ENCODE measurements at regions not wholly inside any gene's neighbourhood (a gene's known extent, or its start where the extent isn't known, plus 50 kb on each side); places are given as distances from the start of the nearest gene placed in this dataset.
"Not testable (repeated sequence)": the region's sequence is repeated elsewhere in the genome, so short reads cannot be mapped to it uniquely, and the experiment has no call there.

DNA sequence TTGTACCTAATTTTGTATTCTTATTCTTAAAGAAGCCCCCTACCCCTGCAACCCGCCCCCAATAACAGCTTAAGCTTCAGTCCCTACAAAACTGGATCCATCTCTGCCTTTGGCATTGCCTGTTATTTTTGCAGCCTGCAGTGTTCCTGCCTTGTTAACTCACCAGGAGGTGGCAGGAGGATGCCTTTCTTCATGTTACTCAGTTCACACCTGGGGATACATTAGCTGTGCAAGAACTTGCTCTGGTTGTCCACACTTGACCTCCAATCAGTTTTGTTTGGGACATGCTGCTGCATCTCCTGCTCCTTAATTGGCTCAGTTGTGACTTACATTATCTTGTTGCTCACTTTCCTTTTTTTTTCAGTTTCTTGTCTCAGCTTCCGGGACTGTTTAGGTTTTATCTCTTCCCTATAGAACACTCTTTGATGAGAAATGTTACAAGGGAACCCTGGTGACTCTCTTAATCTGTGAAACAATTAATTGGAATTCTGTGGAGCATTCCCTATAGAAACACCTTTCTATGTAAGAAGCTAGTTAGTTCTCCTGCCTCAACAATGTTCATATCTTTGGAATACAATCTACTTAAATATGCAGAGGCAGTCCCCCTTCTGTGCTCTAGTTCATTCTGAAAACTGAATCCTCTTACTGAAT lies 467.7 kb upstream of the ACO1 start:
- no peak overlapping the region for H2AFZ ChIP-seq (ENCODE audit: low read depth, low read length)
- H3K36me3 ChIP-seq (replicated peaks; ENCODE audit: low read depth, low read length): no peaks in the 10 kb centered on the region
- no peak overlapping the region for H3K27ac ChIP-seq (ENCODE audit: low read length)
- H4K20me1 ChIP-seq (ENCODE audit: insufficient read depth, low read length): no peaks in the 10 kb centered on the region
- H3K4me2 ChIP-seq (ENCODE audit: low read length): no peak overlapping the region
- TF ChIP-seq EZH2phosphoT487 (IDR thresholded peaks at IDR 0.05; ENCODE audit: low read depth): no peak
- TF ChIP-seq, protein P1, sequence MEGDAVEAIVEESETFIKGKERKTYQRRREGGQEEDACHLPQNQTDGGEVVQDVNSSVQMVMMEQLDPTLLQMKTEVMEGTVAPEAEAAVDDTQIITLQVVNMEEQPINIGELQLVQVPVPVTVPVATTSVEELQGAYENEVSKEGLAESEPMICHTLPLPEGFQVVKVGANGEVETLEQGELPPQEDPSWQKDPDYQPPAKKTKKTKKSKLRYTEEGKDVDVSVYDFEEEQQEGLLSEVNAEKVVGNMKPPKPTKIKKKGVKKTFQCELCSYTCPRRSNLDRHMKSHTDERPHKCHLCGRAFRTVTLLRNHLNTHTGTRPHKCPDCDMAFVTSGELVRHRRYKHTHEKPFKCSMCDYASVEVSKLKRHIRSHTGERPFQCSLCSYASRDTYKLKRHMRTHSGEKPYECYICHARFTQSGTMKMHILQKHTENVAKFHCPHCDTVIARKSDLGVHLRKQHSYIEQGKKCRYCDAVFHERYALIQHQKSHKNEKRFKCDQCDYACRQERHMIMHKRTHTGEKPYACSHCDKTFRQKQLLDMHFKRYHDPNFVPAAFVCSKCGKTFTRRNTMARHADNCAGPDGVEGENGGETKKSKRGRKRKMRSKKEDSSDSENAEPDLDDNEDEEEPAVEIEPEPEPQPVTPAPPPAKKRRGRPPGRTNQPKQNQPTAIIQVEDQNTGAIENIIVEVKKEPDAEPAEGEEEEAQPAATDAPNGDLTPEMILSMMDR (IDR thresholded peaks at IDR 0.05; ENCODE audit: low read depth, low read length): peak; percentile 67
- H3K4me3 ChIP-seq (ENCODE audit: low read length): no peak overlapping the region
- H3K79me2 ChIP-seq (ENCODE audit: low read length): no peaks in the 10 kb centered on the region
- H3K4me1 ChIP-seq (ENCODE audit: low read length): no peaks in the 10 kb centered on the region; the same call in 1 of the 2 replicates
- H3K27me3 ChIP-seq (ENCODE audit: low read depth, low read length): no peaks in the 10 kb centered on the region
- no peaks in the 10 kb centered on the region for H3K9me3 ChIP-seq (ENCODE audit: insufficient read depth, low read length)
- no peak overlapping the region for H3K9ac ChIP-seq (ENCODE audit: low read length)

DNA sequence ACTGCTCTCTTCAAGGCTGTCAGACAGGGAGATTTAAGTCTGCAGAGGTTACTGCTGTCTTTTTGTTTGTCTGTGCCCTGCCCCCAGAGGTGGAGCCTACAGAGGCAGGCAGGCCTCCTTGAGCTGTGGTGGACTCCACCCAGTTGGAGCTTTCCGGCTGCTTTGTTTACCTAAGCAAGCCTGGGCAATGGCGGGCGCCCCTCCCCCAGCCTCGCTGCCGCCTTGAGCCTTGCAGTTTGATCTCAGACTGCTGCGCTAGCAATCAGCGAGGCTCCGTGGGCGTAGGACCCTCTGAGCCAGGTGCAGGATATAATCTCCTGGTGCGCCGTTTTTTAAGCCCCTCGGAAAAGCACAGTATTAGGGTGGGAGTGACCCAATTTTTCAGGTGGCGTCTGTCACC lies 446.7 kb upstream of the ACO1 start:
- not testable (repeated sequence) for H3K9ac ChIP-seq (ENCODE audit: low read length); H3K27ac ChIP-seq (ENCODE audit: low read length); H4K20me1 ChIP-seq (ENCODE audit: insufficient read depth, low read length); H3K4me3 ChIP-seq (ENCODE audit: low read length); H3K4me1 ChIP-seq (ENCODE audit: low read length); H3K4me2 ChIP-seq (ENCODE audit: low read length); H2AFZ ChIP-seq (ENCODE audit: low read depth, low read length); H3K9me3 ChIP-seq (ENCODE audit: insufficient read depth, low read length); H3K36me3 ChIP-seq (replicated peaks; ENCODE audit: low read depth, low read length); H3K79me2 ChIP-seq (ENCODE audit: low read length); H3K27me3 ChIP-seq (ENCODE audit: low read depth, low read length)

DNA sequence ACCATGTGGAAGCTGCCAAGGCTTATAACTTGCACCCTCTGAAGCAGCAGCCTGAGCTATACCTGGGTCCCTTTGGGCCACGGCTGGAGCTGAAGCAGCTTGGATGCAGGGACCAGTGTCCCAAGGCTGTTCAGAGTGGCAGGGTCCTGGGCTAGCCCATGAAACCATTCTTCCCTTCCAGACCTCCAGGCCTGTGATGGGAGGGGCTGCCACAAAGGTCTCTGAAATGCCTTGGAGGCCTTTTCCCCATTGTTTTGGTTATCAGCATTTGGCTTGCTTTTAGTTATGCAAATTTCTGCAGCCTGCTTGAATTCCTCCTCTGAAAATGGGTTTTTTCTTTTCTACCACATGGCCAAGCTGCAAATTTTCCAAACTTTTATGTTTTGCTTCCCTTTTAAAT lies 433.7 kb upstream of the ACO1 start:
- no peak overlapping the region for H3K4me2 ChIP-seq (ENCODE audit: low read length)
- no peaks in the 10 kb centered on the region for H3K79me2 ChIP-seq (ENCODE audit: low read length)
- no peaks in the 10 kb centered on the region for H3K4me1 ChIP-seq (ENCODE audit: low read length)
- H3K27ac ChIP-seq (ENCODE audit: low read length): no peak overlapping the region
- TF ChIP-seq, protein P1 (IDR thresholded peaks at IDR 0.05; ENCODE audit: low read depth, low read length): no peak
- TF ChIP-seq EZH2phosphoT487 (IDR thresholded peaks at IDR 0.05; ENCODE audit: low read depth): no peak
- no peak overlapping the region for H3K4me3 ChIP-seq (ENCODE audit: low read length)
- no peaks in the 10 kb centered on the region for H3K9me3 ChIP-seq (ENCODE audit: insufficient read depth, low read length)
- H4K20me1 ChIP-seq (ENCODE audit: insufficient read depth, low read length): no peaks in the 10 kb centered on the region
- no peak overlapping the region for H3K9ac ChIP-seq (ENCODE audit: low read length)
- H3K27me3 ChIP-seq (ENCODE audit: low read depth, low read length): no peaks in the 10 kb centered on the region
- H3K36me3 ChIP-seq (replicated peaks; ENCODE audit: low read depth, low read length): no peaks in the 10 kb centered on the region
- no peak overlapping the region for H2AFZ ChIP-seq (ENCODE audit: low read depth, low read length)

DNA sequence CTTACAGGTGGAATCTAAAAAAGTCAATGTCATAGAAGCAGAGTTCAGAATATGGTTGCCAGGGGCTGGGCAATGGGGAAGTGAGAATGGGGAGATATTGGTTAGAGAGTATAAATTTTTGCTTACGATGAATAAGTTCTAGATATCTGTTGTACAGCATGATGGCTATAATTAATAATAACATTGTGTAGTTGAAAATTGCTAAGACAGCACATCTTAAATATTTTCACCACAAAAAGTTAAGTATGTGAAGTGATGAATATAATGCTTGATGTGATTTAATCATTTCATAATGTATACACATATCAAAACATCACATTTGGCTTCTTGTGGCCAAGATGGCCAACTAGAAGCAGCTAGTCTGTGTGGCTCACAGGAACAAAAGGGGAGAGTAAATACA lies 425.9 kb upstream of the ACO1 start:
- Histone ChIP-seq H3K79me2 (ENCODE audit: low read length) (no peaks in the 10 kb centered on the region), H3K9ac (ENCODE audit: low read length) (no peak overlapping the region), H3K36me3 (replicated peaks; ENCODE audit: low read depth, low read length) (no peaks in the 10 kb centered on the region), H3K4me1 (ENCODE audit: low read length) (no peaks in the 10 kb centered on the region), H3K27me3 (ENCODE audit: low read depth, low read length) (no peaks in the 10 kb centered on the region), H3K27ac (ENCODE audit: low read length) (no peak overlapping the region), H3K4me3 (ENCODE audit: low read length) (no peak overlapping the region), H3K4me2 (ENCODE audit: low read length) (no peak overlapping the region), H2AFZ (ENCODE audit: low read depth, low read length) (no peak overlapping the region), H3K9me3 (ENCODE audit: insufficient read depth, low read length) (0 out of 2 replicates have a peak, but pooled peaks cover 9% of the 10 kb centered on the region), H4K20me1 (ENCODE audit: insufficient read depth, low read length) (no peaks in the 10 kb centered on the region)
- no peak for TF ChIP-seq EZH2phosphoT487 (IDR thresholded peaks at IDR 0.05; ENCODE audit: low read depth)
- TF ChIP-seq, protein P1 (IDR thresholded peaks at IDR 0.05; ENCODE audit: low read depth, low read length): no peak
